ENCODE measurements at regions not wholly inside any gene's neighbourhood (a gene's known extent, or its start where the extent isn't known, plus 50 kb on each side); places are given as distances from the start of the nearest gene placed in this dataset.

DNA sequence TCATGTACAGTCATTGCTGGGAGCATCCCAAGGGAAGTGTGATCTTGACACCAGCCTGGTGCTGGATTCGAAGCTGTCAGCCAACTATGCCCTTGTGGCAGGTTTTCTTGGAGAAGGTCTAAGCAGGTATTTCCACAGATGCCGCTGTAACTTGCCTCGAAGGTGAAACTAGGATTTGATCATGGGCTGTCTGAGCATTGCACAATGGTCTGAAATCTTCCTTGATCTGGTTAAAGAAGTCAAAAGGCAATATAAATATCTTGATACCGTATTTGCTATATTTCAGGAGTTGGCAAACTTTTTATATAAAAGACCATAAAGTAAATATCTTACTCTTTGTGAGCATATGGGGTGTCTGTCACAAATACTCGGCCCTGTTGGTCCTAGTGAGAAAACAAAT lies 206.8 kb downstream of the LYPLAL1 start:
- Histone ChIP-seq H3K4me1 (no peaks in the 10 kb centered on the region), H3K27me3 (no peaks in the 10 kb centered on the region), H3K4me3 (no peak overlapping the region), H3K27ac (no peak overlapping the region), H3K36me3 (no peaks in the 10 kb centered on the region), H3K9me3 (no peaks in the 10 kb centered on the region)
- intact Hi-C loops (cut with DNase I) = no loop called here
- ATAC-seq (no peak), DNase-seq (no peak)
- TF ChIP-seq, protein P1, sequence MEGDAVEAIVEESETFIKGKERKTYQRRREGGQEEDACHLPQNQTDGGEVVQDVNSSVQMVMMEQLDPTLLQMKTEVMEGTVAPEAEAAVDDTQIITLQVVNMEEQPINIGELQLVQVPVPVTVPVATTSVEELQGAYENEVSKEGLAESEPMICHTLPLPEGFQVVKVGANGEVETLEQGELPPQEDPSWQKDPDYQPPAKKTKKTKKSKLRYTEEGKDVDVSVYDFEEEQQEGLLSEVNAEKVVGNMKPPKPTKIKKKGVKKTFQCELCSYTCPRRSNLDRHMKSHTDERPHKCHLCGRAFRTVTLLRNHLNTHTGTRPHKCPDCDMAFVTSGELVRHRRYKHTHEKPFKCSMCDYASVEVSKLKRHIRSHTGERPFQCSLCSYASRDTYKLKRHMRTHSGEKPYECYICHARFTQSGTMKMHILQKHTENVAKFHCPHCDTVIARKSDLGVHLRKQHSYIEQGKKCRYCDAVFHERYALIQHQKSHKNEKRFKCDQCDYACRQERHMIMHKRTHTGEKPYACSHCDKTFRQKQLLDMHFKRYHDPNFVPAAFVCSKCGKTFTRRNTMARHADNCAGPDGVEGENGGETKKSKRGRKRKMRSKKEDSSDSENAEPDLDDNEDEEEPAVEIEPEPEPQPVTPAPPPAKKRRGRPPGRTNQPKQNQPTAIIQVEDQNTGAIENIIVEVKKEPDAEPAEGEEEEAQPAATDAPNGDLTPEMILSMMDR (IDR thresholded peaks at IDR 0.05) = no peak
- WGBS, 2 donors = 94 to 97% methylated on average over 5 of the region's 5 CpGs

DNA sequence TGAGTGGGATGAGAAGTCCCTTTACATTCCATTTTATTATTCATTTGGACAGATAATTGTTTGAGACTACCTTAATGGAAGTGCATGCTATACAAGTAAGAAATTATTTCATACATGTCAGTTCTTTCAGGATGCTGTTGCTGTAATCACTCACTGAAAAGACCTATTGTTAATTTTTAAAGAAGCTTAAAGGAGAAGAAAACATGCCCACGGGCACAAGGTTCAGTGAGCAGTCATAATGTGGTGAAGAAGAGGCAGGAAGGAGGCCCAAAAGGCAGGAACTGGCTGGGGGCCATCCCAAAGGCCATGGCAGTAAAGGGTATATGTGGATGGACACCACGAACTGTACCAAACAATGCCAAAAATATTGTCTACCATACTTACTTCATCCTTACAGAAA lies 206.0 kb downstream of the LYPLAL1 start:
- H3K4me3 ChIP-seq = no peak overlapping the region
- TF ChIP-seq, protein P1 (IDR thresholded peaks at IDR 0.05) = no peak
- WGBS, 2 donors = 71 to 81% methylated on average over 2 of the region's 2 CpGs
- DNase-seq = no peak
- H3K27me3 ChIP-seq = no peaks in the 10 kb centered on the region
- H3K4me1 ChIP-seq = no peaks in the 10 kb centered on the region
- no peaks in the 10 kb centered on the region for H3K9me3 ChIP-seq
- H3K36me3 ChIP-seq = no peaks in the 10 kb centered on the region
- intact Hi-C loops (cut with DNase I) = no loop called here
- H3K27ac ChIP-seq = no peak overlapping the region
- no peak for ATAC-seq

DNA sequence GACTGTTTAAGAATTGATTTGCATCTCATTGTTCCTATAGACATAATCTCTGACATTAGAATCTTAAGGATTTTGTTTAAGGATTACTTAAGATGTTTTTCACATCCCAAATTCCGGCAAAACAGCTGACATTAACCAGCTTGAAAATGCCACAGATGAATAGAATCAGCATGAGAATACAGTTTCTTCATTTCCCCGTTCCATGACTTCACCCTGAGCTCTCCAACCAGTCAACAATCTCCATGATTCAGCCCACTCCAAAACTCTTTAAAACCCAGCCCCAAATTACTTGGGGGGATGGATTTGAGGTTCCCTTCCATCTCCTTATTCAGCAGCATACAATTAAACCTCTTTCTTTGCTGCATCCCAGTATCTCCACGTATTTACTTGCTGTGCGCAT lies 201.0 kb downstream of the LYPLAL1 start:
- ATAC-seq (no peak), DNase-seq (no peak)
- no peaks in the 10 kb centered on the region for H3K27me3 ChIP-seq
- intact Hi-C loops (cut with DNase I) = no loop called here
- TF ChIP-seq, protein P1 (IDR thresholded peaks at IDR 0.05) = no peak
- no peaks in the 10 kb centered on the region for H3K9me3 ChIP-seq
- H3K27ac ChIP-seq = no peak overlapping the region
- H3K4me3 ChIP-seq = no peak overlapping the region
- H3K4me1 ChIP-seq = no peaks in the 10 kb centered on the region
- H3K36me3 ChIP-seq = no peaks in the 10 kb centered on the region
- WGBS, 2 donors = 71 to 73% methylated on average over 4 of the region's 4 CpGs

DNA sequence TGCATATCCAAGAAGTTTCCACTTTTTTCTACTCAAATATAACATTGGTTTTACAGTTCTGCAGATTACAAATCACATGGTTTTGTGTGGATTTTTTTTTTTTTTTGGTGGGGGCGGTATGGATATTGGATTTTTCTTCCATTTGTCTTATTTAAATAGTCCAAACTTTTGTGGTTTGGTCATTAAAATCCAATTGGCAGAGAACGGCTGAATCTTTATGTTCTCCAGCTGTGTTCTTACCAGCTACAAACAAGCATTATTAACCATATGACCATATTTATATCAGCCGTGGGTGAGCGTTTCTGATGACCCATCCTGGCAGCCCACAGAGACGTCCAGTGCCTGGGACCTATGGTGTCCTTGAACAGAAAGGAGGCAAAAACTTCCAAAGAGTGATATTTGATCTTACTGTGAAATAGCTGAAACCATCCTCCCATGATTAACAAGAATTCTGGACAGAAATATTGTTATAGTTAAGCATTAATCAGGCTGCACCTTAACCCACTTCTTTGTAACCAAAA lies 200.4 kb downstream of the LYPLAL1 start:
- ATAC-seq = no peak
- 84 to 91% methylated on average over 5 of the region's 5 CpGs for WGBS, 2 donors
- intact Hi-C loops (cut with DNase I) = no loop called here

More for the DNA sequence above, 200.4 kb downstream of the LYPLAL1 start:
- no peaks in the 10 kb centered on the region for H3K36me3 ChIP-seq
- no peaks in the 10 kb centered on the region for H3K27me3 ChIP-seq
- H3K9me3 ChIP-seq = no peaks in the 10 kb centered on the region
- TF ChIP-seq, protein P1 (IDR thresholded peaks at IDR 0.05) = no peak
- H3K27ac ChIP-seq = no peak overlapping the region
- no peak for DNase-seq
- H3K4me3 ChIP-seq = no peak overlapping the region
- no peaks in the 10 kb centered on the region for H3K4me1 ChIP-seq
